Astrocyte of the spinal cord (primary cell): ENCODE measurements at regions not wholly inside any gene's neighbourhood (a gene's known extent, or its start where the extent isn't known, plus 50 kb on each side); places are given as distances from the start of the nearest gene placed in this dataset.

Experiments
- DNase-seq: peaks from one replicate; pipeline ENCODE4 v3.0.0; 2011; ENCODE audit warnings: low read depth, low spot score
- H3K4me3 ChIP-seq: 2 replicates; pipeline ENCODE4 v1.5.1; 2011; ENCODE audit warnings: low read depth, mild to moderate bottlenecking, low read length, moderate library complexity
- in situ Hi-C: cut with HindIII; loops from 2 replicates; pipeline ENCODE4 v1.10.0; 2017; ENCODE audit warnings: low sequenced_read_pairs
- TF ChIP-seq, protein P1 (sequence below): IDR thresholded peaks from 2 replicates; pipeline ENCODE4 v1.5.1; 2012; ENCODE audit warnings: low read depth, mild to moderate bottlenecking, low read length, inconsistent platforms

DNA sequence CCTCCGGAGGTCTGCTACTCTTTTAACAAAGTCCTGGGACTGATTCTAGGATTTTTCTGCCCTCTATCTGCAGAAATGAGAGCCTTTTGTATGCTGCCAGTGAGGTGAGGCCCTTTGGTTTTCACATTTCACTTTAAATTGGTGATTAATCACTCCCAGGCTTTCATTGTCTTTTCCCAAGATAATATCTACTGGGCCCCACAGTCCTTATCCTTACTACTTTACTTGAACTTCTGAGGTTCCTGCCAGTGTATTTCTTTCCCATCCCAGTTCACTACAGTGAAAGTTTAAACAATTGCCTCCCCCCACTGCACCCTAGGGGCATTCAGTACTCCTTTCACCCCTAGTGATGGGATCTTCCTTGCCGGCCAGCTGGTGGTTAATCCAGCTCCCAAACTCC is 127.4 kb upstream of the INHBA start:
- in situ Hi-C loops, result no loop called here
- no peak for DNase-seq
- TF ChIP-seq, protein P1, sequence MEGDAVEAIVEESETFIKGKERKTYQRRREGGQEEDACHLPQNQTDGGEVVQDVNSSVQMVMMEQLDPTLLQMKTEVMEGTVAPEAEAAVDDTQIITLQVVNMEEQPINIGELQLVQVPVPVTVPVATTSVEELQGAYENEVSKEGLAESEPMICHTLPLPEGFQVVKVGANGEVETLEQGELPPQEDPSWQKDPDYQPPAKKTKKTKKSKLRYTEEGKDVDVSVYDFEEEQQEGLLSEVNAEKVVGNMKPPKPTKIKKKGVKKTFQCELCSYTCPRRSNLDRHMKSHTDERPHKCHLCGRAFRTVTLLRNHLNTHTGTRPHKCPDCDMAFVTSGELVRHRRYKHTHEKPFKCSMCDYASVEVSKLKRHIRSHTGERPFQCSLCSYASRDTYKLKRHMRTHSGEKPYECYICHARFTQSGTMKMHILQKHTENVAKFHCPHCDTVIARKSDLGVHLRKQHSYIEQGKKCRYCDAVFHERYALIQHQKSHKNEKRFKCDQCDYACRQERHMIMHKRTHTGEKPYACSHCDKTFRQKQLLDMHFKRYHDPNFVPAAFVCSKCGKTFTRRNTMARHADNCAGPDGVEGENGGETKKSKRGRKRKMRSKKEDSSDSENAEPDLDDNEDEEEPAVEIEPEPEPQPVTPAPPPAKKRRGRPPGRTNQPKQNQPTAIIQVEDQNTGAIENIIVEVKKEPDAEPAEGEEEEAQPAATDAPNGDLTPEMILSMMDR, result no peak

DNA sequence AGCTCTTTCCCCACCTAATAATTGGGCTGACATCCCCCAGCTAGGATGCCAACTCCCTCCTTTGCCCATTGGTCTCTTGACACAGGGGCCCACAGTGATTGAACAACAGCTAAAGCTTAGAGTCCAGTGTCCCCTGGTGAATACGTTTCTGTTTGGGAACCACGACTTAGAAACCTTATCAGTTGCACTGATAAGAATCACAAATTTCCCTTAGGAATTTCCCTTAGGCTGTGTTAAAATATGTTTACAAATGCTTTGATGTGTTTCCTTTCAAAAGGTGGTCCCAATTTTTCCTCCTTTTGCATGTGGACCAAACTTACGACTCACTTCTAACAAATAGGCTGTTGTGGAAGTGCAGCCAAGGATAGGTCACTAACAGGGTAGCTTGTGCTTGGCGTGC is 126.0 kb upstream of the INHBA start:
- H3K4me3 ChIP-seq, result no peak overlapping the region
- TF ChIP-seq, protein P1, result no peak
- no peak for DNase-seq
- in situ Hi-C loops, result no loop called here

More for the DNA sequence above, 127.4 kb upstream of the INHBA start:
- no peak overlapping the region for H3K4me3 ChIP-seq

DNA sequence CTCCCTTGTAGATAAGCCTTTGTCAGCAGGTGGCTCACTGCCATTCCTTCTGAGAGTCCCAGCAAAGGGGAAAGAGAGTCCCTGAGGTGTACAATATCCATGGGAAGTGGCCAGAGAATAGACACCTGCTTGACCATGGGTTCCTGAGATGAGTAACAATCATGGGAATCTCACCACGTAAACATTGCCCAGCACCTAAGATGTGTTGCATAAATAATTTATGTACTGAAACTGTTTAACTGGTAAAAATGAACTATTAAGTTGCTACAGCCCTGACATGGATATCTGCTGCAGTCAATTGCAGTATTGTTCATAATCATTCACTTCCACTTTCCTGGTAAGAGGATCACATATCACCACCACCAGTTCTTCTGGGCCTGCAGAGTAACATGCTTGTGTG is 123.8 kb upstream of the INHBA start:
- in situ Hi-C loops, result no loop called here
- no peak overlapping the region for H3K4me3 ChIP-seq
- DNase-seq, result no peak

DNA sequence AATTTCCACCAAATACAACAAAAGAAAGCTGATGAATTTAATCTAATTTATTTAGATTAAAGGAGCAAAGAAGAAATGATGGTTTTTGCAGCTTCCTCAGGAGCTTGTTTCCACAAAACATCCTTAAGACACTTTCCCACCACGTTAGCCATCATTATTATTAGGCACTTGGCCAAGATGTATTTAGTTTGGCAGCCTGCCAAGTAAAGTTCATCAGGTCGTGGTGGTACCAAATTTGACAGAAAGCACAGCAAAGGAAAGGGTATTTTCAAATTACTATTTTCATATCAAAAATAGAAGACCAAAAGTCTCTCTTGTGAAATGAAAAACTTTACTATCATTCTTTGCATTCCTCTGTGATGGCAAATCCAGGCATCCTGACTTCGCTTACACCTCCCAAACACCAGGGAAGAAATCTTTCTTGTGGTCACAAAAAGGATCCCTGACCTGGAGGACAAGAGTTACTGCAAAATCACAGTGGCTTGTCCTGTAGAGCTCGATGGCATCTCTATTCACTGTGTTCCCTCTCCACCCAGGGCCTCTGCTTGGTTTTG is 123.1 kb upstream of the INHBA start:
- peak; percentile 32 for DNase-seq
- no peak overlapping the region for H3K4me3 ChIP-seq
- TF ChIP-seq, protein P1, result no peak
- in situ Hi-C loops, result no loop called here

More for the DNA sequence above, 123.8 kb upstream of the INHBA start:
- TF ChIP-seq, protein P1, result no peak

DNA sequence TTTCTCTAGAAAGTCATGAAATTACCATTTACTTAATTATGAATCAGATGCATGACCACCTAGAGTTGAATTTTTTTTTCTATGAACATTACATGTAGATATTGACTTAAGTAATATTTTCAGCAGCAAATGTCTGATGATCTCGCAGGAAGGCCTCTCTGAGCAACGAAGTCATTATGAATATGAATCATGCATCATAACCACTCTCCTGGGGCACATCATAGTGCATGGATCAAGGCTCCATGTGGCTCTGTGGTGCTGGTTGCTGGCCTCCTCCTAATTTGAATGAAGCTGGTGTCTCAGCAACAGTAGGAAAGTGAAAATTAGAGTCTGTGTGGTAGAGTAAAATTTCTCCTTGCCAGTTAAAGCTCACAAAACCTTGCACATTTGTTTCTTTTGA is 121.4 kb upstream of the INHBA start:
- TF ChIP-seq, protein P1, result no peak
- no peak overlapping the region for H3K4me3 ChIP-seq
- in situ Hi-C loops, result no loop called here
- peak; percentile 52 for DNase-seq

DNA sequence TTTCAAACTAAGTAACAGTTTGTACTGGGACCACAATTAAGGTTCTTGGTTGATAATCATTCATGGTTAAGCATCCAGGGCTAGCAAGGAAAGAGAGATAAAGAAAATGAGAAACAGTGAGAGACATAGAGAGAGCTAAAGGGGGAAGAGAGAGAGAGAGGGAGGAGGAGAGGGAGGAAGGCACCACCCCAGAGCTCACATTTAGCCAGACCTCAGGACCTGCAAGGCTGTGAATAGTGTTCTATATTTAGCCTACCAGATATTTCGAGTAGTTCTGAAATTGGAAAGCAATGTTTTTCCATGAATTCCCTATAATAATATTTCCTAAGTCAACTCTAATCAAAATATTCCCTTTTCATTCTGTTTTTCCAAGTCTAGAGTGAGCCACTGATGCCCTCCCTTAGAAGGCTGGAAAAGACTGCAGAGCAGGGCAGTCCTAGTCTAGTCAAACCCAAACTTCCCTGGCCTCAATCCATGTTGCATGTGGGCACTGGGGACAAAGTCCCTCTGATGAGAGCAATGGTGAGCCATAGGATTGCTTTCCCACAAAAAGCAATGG is 119.4 kb upstream of the INHBA start:
- TF ChIP-seq, protein P1, result no peak
- in situ Hi-C loops, result no loop called here
- no peak overlapping the region for H3K4me3 ChIP-seq
- DNase-seq, result no peak
